Inflammatory macrophage (primary cell): ENCODE measurements at regions not wholly inside any gene's neighbourhood (a gene's known extent, or its start where the extent isn't known, plus 50 kb on each side); places are given as distances from the start of the nearest gene placed in this dataset.
"Not testable (repeated sequence)": the region's sequence is repeated elsewhere in the genome, so short reads cannot be mapped to it uniquely, and the experiment has no call there.

ENCODE experiments used
- DNase-seq, 2 donors: peaks; one replicate each; pipeline ENCODE4 v3.0.0-alpha.2; 2020 to 2022

GRCh38 chr2:7430869-7431641 is 513.8 kb downstream of the RNF144A start:
- peak; percentile 95 to 96 for DNase-seq

GRCh38 chr2:7432436-7432835 is 515.2 kb downstream of the RNF144A start:
- peak; percentile 80 to 83 for DNase-seq

DNA sequence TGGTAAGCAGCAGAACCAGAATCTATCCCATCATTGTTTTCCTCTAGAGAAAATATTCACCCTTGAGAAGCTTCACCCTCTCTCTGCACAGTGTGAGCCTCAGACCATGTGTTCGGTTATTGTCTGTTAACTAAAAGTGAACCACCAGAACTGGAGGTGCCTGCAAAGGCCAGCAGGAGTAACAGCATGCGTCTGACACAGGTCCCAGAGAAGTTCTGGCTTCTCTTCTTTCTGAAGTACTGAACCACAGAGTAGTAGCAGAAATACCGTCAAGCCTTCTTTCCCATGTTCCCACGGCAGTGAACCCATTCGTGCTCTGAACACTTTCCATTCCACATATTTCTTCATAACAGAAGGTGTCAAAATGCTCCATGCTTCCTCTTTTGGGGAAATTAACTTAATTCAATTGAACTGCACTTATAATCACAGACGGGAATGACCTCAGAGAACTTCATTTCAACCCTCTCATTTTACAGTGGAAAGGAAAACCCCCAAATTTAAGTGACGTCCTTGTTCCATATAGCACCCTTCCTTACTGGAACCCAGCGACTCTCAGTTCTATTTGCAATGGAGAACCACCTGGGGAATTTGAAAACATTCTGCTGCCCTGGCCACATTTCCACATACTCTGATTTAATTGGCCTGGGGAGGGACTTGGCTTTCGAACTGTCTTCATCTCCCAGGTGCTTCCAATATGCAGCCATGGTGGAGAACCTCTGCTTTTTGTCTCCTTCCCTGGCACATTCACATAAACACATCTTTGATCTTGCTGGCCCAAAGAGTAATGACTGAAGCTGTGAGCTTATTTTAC is 519.1 kb downstream of the RNF144A start:
- peak in 1 of 2 donors; percentile 8 for DNase-seq

GRCh38 chr2:7437141-7437540 is 519.9 kb downstream of the RNF144A start:
- no peak for DNase-seq

GRCh38 chr2:7437716-7438632 is 520.8 kb downstream of the RNF144A start:
- peak in 1 of 2 donors; percentile 68 for DNase-seq

- DNase-seq, result no peak
Observed at GRCh38 chr2:7438855-7439254, 521.6 kb downstream of the RNF144A start.

- no peak for DNase-seq
Observed at GRCh38 chr2:7440977-7441376, 523.8 kb downstream of the RNF144A start.

- not testable (repeated sequence) for DNase-seq
Observed at GRCh38 chr2:7441841-7442240, 524.6 kb downstream of the RNF144A start.

- DNase-seq, result no peak
Observed at GRCh38 chr2:7444626-7445025, 527.4 kb downstream of the RNF144A start.

- DNase-seq, result no peak
Observed at GRCh38 chr2:7448578-7449264, 531.5 kb downstream of the RNF144A start.

DNA sequence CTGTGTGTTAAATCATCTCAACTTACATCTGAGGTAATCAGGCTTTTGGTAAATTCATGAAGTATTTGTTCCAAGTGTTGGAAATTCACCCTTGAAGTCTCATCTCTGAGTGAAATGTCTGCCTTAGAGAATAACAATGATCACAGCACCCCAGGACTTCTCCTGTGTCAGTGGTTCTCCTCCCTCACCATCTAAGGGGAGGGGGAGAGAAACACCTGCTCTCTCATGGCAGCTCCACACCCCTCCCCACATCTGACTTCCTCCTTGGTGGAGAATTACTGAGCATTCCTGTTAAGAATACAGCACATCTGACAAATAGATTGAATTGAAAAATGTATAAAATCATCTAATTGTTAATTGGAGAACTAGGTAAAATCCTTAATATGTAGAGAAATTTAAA is 532.1 kb downstream of the RNF144A start:
- no peak for DNase-seq

GRCh38 chr2:7450188-7450832 is 533.1 kb downstream of the RNF144A start:
- no peak for DNase-seq

- no peak for DNase-seq
Observed at GRCh38 chr2:7450833-7451190, 533.6 kb downstream of the RNF144A start.

DNA sequence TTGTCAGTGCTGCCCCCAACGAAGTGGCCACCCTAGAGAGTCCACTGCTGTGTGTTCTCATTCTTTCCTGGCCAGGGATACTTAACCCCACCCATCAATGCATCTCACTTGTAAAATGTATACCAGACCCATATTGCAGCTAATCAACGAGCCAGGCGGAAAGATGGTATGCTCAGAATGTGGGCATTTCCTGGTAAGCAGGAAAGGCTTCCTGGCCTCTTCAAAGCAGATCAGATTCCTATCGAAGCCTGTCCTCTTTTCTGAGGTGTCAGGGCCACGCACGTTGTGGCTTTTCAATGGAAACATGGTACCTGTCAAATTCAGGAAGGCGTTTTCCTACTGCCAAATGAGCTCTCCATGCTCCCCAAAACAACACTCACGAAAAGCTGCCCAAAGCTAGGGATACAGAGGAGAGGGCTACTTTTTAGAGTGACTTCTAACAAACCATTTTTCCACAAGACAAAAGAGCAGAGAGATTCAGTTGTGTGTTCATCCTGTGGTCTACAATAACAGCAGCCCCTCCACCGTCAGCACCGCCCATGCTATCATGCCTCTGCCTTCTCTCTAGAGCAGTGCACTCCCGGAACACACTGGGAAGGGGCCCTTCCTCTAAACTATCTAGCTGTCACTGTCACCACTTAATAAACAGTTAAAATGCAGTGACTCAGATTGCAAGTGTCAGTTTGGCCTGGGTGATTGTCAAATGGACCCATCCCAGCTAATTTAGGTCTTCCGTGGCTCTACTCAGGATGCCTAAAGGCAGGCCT is 535.1 kb downstream of the RNF144A start:
- DNase-seq, result no peak

GRCh38 chr2:7454592-7454991 is 537.4 kb downstream of the RNF144A start:
- no peak for DNase-seq

- no peak for DNase-seq
Observed at GRCh38 chr2:7456762-7457161, 539.5 kb downstream of the RNF144A start.

DNA sequence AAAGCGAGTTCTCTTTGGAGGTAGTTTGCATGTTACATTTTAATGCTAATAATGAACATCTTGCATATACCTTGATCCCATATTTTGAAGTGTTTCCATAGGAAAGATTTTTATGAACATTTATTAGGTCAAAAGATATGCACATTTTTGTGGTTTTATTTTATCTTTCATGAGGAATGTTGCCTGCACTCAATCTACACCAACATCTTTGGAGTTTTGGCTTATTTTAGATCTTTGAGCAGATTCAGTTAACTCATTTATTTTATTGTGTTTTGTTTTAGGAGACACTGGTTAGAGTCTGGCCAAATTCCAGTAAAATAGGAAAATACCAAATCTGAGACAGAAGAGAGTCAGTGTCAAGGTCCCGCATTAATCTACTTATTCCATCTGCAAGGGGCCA is 540.9 kb downstream of the RNF144A start:
- DNase-seq, result no peak

- no peak for DNase-seq
Observed at GRCh38 chr2:7467782-7468447, 550.7 kb downstream of the RNF144A start.

DNA sequence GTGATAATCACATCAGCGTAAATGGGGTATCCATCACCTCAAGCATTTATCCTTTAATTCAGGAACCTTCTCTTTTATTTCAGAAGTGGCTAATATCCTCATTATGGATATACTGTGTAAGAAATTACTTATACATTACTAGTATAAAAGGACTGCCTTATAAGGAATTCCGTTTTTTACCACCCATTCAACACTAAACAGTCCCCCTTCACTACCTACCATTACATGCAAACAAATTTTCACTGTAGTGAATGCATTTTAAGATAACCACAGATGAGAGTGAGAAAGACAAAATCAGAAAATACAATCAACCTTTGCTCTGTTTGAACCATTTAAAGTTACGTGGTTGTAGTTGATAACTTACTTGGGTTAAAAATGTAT is 551.2 kb downstream of the RNF144A start:
- DNase-seq, result no peak

DNA sequence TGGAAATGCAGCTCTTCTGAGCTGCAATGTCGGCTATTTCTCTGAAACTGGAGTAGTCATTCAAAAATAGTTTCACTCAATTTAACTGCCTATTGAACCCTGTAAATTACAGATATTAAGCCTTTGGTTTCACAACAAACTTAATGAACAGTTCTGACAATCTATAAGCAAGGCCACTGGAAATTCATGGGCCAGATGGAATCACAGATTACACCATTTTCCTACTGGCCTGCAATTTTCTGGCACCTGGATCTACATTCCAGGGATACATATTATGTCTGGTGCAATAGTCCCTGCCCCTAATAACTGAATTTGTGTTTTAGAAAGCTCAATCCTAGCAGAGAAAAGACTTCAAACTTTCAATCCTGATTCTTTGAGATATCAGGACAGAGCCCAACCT is 551.7 kb downstream of the RNF144A start:
- no peak for DNase-seq
